Osteoblast (primary cell): ENCODE measurements at regions not wholly inside any gene's neighbourhood (a gene's known extent, or its start where the extent isn't known, plus 50 kb on each side); places are given as distances from the start of the nearest gene placed in this dataset.

Experiments used
- DNase-seq: peaks from one replicate; pipeline ENCODE4 v3.0.0; 2011; ENCODE audit warnings: low spot score, mixed read lengths; ENCODE audit not compliant: insufficient read length; ENCODE audit errors: missing footprints
- H2AFZ ChIP-seq: 2 replicates; pipeline ENCODE4 v1.6.0; 2011; ENCODE audit warnings: mild to moderate bottlenecking, low read length
- H3K27ac ChIP-seq: 2 replicates; pipeline ENCODE4 v1.5.1; 2011; ENCODE audit warnings: mild to moderate bottlenecking, low read depth, low read length, moderate library complexity
- H3K27me3 ChIP-seq: 2 replicates; pipeline ENCODE4 v1.6.0; 2012; ENCODE audit warnings: mild to moderate bottlenecking, control low read depth, inconsistent platforms, low read length, moderate library complexity; ENCODE audit not compliant: insufficient read depth
- H3K36me3 ChIP-seq: 2 replicates; pipeline ENCODE4 v1.5.1; 2011; ENCODE audit warnings: mild to moderate bottlenecking, low read length, control low read depth, moderate library complexity; ENCODE audit not compliant: insufficient read depth
- H3K4me1 ChIP-seq: 2 replicates; pipeline ENCODE4 v1.5.1; 2011; ENCODE audit warnings: mild to moderate bottlenecking, low read length, control low read depth, moderate library complexity; ENCODE audit not compliant: insufficient read depth
- H3K4me2 ChIP-seq: 2 replicates; pipeline ENCODE4 v1.6.0; 2011; ENCODE audit warnings: mild to moderate bottlenecking, low read length; ENCODE audit not compliant: insufficient read depth
- H3K4me3 ChIP-seq: fragments of 200-600 bp; sonication (generic); 3 replicates; pipeline ENCODE4 v1.5.1; 2012; ENCODE audit warnings: mild to moderate bottlenecking, low read length, inconsistent platforms; ENCODE audit not compliant: insufficient read depth
- H3K79me2 ChIP-seq: 2 replicates; pipeline ENCODE4 v1.6.0; 2012; ENCODE audit warnings: mild to moderate bottlenecking, low read length, control low read depth, inconsistent platforms; ENCODE audit not compliant: insufficient read depth
- H3K9me3 ChIP-seq: 2 replicates; pipeline ENCODE4 v1.5.1; 2011; ENCODE audit warnings: low read depth, low read length, control low read depth
- H4K20me1 ChIP-seq: 2 replicates; pipeline ENCODE4 v1.6.0; 2012; ENCODE audit warnings: mild to moderate bottlenecking, low read length, control low read depth; ENCODE audit not compliant: insufficient read depth
- TF ChIP-seq, protein P1 (sequence below): IDR thresholded peaks from 2 replicates; pipeline ENCODE4 v1.5.1; 2011; ENCODE audit warnings: mild to moderate bottlenecking, low read depth, low read length, moderate library complexity; ENCODE audit errors: extremely low read depth

DNA sequence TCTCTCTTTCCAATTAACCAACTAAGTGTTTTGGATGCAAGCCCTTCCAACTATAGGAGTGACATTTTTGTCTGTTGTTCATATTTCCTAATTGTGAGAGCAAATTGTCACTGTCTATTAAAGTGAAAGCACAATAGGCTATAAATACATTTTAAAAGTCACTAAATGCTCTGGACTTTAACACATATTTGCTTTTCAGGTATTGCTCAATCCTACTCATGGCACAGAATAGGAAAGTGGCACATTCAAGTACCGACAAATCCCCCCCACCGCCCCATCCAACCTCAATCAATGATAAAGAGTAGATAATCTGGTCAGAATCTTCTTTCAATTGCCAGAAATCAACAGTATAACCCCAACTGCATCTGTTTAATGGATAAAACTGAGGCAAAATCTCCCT, 419.8 kb downstream of the PLK2 start:
- H3K4me2 ChIP-seq = no peak overlapping the region
- H3K27me3 ChIP-seq = no peaks in the 10 kb centered on the region
- no peak overlapping the region for H3K27ac ChIP-seq
- DNase-seq = no peak
- peaks cover 7% of the 10 kb centered on the region for H3K4me1 ChIP-seq
- H3K36me3 ChIP-seq = no peaks in the 10 kb centered on the region
- TF ChIP-seq, protein P1, sequence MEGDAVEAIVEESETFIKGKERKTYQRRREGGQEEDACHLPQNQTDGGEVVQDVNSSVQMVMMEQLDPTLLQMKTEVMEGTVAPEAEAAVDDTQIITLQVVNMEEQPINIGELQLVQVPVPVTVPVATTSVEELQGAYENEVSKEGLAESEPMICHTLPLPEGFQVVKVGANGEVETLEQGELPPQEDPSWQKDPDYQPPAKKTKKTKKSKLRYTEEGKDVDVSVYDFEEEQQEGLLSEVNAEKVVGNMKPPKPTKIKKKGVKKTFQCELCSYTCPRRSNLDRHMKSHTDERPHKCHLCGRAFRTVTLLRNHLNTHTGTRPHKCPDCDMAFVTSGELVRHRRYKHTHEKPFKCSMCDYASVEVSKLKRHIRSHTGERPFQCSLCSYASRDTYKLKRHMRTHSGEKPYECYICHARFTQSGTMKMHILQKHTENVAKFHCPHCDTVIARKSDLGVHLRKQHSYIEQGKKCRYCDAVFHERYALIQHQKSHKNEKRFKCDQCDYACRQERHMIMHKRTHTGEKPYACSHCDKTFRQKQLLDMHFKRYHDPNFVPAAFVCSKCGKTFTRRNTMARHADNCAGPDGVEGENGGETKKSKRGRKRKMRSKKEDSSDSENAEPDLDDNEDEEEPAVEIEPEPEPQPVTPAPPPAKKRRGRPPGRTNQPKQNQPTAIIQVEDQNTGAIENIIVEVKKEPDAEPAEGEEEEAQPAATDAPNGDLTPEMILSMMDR = no peak
- H3K79me2 ChIP-seq = no peaks in the 10 kb centered on the region
- H3K9me3 ChIP-seq = no peaks in the 10 kb centered on the region
- H2AFZ ChIP-seq = peak overlapping the region; percentile 30
- H3K4me3 ChIP-seq = no peak overlapping the region
- no peaks in the 10 kb centered on the region for H4K20me1 ChIP-seq

DNA sequence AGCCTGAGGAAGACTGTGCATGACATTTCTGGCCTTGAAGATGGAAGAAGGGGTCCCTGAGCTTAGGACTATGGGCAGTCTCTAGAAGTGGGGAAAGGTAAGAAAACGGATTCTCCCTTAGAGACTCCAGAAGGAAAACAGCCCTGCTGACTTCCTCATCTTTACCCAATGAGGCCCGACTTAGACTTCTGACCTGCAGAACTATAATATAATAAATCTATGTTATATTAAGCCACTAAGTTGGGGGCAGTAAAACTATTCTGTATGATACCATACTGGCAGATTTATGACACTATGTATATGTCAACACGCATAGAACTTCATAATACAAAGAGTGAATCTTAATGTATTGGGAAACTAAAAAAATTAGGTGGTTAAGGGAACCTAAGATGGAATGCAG, 422.0 kb downstream of the PLK2 start:
- H3K4me1 ChIP-seq = peaks cover 7% of the 10 kb centered on the region
- TF ChIP-seq, protein P1 = no peak
- no peak overlapping the region for H3K27ac ChIP-seq
- H3K27me3 ChIP-seq = no peaks in the 10 kb centered on the region
- H2AFZ ChIP-seq = no peak overlapping the region
- H4K20me1 ChIP-seq = no peaks in the 10 kb centered on the region
- H3K36me3 ChIP-seq = no peaks in the 10 kb centered on the region
- DNase-seq = no peak
- H3K4me3 ChIP-seq = no peak overlapping the region
- H3K4me2 ChIP-seq = no peak overlapping the region
- no peaks in the 10 kb centered on the region for H3K79me2 ChIP-seq
- H3K9me3 ChIP-seq = no peaks in the 10 kb centered on the region

DNA sequence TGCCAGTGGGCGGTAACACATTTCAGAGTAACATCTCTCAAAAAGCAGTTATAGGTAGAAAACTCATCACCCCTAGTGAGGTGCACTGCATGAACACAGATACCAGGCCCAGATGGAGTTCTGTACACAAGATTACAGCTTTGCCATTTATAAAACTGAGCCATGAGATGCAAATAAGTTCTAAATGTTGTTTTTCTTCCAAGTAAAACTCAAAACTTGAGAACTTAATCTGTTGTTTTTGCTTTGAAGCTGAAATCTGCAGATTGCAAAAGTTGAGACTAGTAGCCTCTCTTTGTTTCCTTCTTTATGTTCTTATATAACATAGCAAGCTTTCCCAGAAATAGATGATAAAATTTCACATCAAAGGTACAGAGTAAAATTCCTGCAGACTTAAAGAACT, 434.1 kb downstream of the PLK2 start:
- H3K4me2 ChIP-seq = no peak overlapping the region
- TF ChIP-seq, protein P1 = no peak
- no peaks in the 10 kb centered on the region for H4K20me1 ChIP-seq
- H3K36me3 ChIP-seq = no peaks in the 10 kb centered on the region
- no peak overlapping the region for H3K4me3 ChIP-seq
- no peaks in the 10 kb centered on the region for H3K4me1 ChIP-seq
- no peaks in the 10 kb centered on the region for H3K79me2 ChIP-seq
- no peaks in the 10 kb centered on the region for H3K27me3 ChIP-seq
- H2AFZ ChIP-seq = no peak overlapping the region
- DNase-seq = no peak
- H3K9me3 ChIP-seq = no peaks in the 10 kb centered on the region
- H3K27ac ChIP-seq = no peak overlapping the region

DNA sequence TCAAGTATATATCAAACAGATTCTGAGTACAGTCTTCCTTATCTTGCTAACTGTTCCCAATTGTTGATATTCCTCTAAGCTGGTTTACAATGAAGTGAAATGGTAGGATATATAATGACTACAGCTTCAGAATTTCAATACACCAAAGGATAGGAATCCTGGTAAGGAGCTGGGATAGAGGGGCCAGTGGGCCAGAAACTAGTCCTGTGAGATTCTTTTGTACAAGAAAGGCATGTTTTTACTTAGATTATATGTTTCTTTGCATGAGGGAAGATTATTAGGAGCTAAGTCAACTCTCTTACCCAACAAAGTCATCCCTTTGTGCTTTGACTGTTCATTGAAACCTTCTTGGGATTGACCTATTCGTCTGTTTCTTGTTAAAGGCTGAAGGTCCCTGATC, 435.7 kb downstream of the PLK2 start:
- no peaks in the 10 kb centered on the region for H4K20me1 ChIP-seq
- H3K36me3 ChIP-seq = no peaks in the 10 kb centered on the region
- H3K4me2 ChIP-seq = no peak overlapping the region
- no peaks in the 10 kb centered on the region for H3K4me1 ChIP-seq
- no peaks in the 10 kb centered on the region for H3K27me3 ChIP-seq
- H2AFZ ChIP-seq = no peak overlapping the region
- DNase-seq = no peak
- no peaks in the 10 kb centered on the region for H3K9me3 ChIP-seq
- no peaks in the 10 kb centered on the region for H3K79me2 ChIP-seq
- TF ChIP-seq, protein P1 = no peak
- H3K27ac ChIP-seq = no peak overlapping the region
- no peak overlapping the region for H3K4me3 ChIP-seq
